Glomerular visceral epithelial cell (primary cell): ENCODE measurements at regions not wholly inside any gene's neighbourhood (a gene's known extent, or its start where the extent isn't known, plus 50 kb on each side); places are given as distances from the start of the nearest gene placed in this dataset.
"Not testable (repeated sequence)": the region's sequence is repeated elsewhere in the genome, so short reads cannot be mapped to it uniquely, and the experiment has no call there.

Experiments used
- DNase-seq: peaks from one replicate; pipeline ENCODE4 v3.0.0-alpha.2; 2016; ENCODE audit errors: extremely low spot score

GRCh38 chr14:105659935-105660527 lies 133.6 kb downstream of the TMEM121 start:
- no peak for DNase-seq

- DNase-seq, result no peak
Observed at GRCh38 chr14:105660816-105661531, 134.6 kb downstream of the TMEM121 start.

GRCh38 chr14:105662043-105662442 lies 135.7 kb downstream of the TMEM121 start:
- DNase-seq, result not testable (repeated sequence)

GRCh38 chr14:105662592-105662991 lies 136.2 kb downstream of the TMEM121 start:
- not testable (repeated sequence) for DNase-seq

GRCh38 chr14:105663323-105663722 lies 136.9 kb downstream of the TMEM121 start:
- not testable (repeated sequence) for DNase-seq

- not testable (repeated sequence) for DNase-seq
Observed at GRCh38 chr14:105663818-105664596, 137.6 kb downstream of the TMEM121 start.

GRCh38 chr14:105664691-105665090 lies 138.3 kb downstream of the TMEM121 start:
- DNase-seq, result no peak

GRCh38 chr14:105665247-105665950 lies 139.0 kb downstream of the TMEM121 start:
- DNase-seq, result no peak

GRCh38 chr14:105665951-105666277 lies 139.5 kb downstream of the TMEM121 start:
- no peak for DNase-seq

- DNase-seq, result no peak
Observed at GRCh38 chr14:105666420-105666819, 140.0 kb downstream of the TMEM121 start.

GRCh38 chr14:105666991-105667662 lies 140.7 kb downstream of the TMEM121 start:
- DNase-seq, result not testable (repeated sequence)

- DNase-seq, result not testable (repeated sequence)
Observed at GRCh38 chr14:105667663-105668020, 141.3 kb downstream of the TMEM121 start.

GRCh38 chr14:105668021-105668420 lies 141.6 kb downstream of the TMEM121 start:
- not testable (repeated sequence) for DNase-seq

GRCh38 chr14:105668471-105669230 lies 142.3 kb downstream of the TMEM121 start:
- DNase-seq, result not testable (repeated sequence)

GRCh38 chr14:105669231-105669610 lies 142.8 kb downstream of the TMEM121 start:
- not testable (repeated sequence) for DNase-seq

- DNase-seq, result not testable (repeated sequence)
Observed at GRCh38 chr14:105669646-105670045, 143.3 kb downstream of the TMEM121 start.

- DNase-seq, result not testable (repeated sequence)
Observed at GRCh38 chr14:105672450-105673200, 146.2 kb downstream of the TMEM121 start.

GRCh38 chr14:105675433-105675832 lies 149.1 kb downstream of the TMEM121 start:
- not testable (repeated sequence) for DNase-seq

GRCh38 chr14:105675905-105676670 lies 149.7 kb downstream of the TMEM121 start:
- DNase-seq, result not testable (repeated sequence)
